HG02588 (cell line): ENCODE measurements at regions not wholly inside any gene's neighbourhood (a gene's known extent, or its start where the extent isn't known, plus 50 kb on each side); places are given as distances from the start of the nearest gene placed in this dataset.
"Not testable (repeated sequence)": the region's sequence is repeated elsewhere in the genome, so short reads cannot be mapped to it uniquely, and the experiment has no call there.

Experiments used
- ATAC-seq: cut with Tn5 transposase; IDR thresholded peaks from one replicate; pipeline ENCODE4 v1.9.1; 2021; ENCODE audit warnings: mild to moderate bottlenecking, moderate library complexity; ENCODE audit not compliant: unreplicated experiment

DNA sequence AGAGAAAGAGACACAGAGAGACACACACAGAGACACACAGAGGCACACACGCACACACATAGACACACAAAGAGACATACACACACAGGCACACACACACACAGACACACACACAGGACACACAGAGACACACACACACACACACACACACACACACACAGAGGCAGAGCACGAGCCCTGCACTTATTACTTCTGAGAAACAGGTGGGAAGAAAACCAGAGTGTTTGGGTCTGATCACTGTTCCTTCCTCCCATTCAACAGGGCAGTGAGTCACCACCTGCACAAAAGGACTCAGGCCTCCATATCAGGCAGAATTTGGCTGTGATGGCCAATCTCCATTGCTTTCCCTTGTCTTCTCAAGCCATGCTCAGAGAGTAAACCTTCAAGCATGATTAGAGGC, 285.0 kb downstream of the ANAPC1 start:
- not testable (repeated sequence) for ATAC-seq

DNA sequence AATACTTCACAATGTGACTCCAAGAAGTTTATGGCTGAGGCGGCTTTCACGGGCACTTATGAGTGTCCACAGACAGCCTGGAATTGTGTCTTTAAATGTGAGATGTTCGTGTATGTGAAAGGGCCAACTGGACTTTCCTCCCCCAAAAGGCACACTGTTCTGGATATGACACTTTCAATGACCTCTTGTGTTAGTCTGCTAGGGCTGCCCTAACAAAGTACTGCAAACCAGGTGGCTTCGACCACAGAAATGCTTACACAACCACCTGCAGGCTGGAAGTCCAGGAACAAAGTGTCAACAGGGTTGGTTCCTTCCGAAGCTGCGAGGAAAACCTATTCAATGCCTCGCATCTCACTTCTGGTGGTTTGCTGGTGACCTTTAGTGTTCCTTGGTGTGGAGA, 281.7 kb downstream of the ANAPC1 start:
- ATAC-seq = not testable (repeated sequence)

- not testable (repeated sequence) for ATAC-seq
Measured at GRCh38 chr2:111605798-111606197, 278.2 kb downstream of the ANAPC1 start.

DNA sequence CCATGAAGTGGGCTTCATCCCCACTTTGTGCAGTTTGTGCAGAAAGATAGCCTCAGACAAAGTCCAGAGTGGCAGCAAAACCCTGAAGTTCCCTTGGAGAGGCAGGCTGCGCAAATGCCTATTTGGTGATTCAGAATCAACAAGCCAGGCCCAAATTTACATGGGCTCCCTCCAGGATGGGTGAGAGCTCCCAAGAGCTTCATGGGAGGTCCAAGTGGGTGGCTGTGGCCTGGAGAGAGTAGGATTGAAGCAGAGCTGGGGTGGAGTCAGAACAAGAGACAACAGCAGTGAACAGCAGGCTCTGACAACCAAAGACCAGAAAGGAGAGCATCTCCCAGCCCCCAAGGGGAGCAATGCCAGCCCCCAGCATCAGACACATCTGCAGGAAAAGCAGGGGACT, 277.4 kb downstream of the ANAPC1 start:
- not testable (repeated sequence) for ATAC-seq

DNA sequence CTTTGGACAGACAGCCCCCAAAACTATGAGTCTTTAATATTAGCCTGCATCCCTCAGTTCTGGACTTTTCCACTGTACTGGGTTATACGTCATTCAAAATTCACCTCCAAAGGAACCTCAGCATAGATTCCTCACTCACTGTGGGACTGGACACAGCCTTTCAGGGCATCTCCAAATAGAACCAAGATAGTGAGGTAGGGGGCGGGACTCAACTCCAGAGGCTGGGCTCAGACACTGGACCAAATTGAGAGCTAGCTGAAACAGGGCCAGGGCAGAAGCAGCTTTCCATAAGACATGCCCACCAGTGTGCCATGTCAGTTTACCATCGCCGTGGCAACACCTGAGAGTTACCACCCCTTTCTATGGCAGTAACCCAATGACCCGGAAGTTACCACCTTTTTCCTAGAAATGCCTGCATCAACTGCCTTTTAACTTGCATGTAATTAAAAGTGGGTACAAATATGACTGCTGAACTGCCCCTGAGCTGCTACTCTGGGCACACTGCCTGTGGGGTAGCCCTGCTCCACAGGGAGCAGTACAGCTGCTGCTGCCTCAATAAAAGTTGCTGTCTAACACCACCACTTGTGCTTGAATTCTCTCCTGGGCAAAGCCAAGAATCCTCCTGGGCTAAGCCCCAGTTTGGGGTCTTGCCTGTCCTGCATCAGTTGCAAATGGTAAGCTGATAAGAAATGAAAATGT, 274.7 kb downstream of the ANAPC1 start:
- ATAC-seq = not testable (repeated sequence)

GRCh38 chr2:111610035-111610434, 274.0 kb downstream of the ANAPC1 start:
- not testable (repeated sequence) for ATAC-seq

DNA sequence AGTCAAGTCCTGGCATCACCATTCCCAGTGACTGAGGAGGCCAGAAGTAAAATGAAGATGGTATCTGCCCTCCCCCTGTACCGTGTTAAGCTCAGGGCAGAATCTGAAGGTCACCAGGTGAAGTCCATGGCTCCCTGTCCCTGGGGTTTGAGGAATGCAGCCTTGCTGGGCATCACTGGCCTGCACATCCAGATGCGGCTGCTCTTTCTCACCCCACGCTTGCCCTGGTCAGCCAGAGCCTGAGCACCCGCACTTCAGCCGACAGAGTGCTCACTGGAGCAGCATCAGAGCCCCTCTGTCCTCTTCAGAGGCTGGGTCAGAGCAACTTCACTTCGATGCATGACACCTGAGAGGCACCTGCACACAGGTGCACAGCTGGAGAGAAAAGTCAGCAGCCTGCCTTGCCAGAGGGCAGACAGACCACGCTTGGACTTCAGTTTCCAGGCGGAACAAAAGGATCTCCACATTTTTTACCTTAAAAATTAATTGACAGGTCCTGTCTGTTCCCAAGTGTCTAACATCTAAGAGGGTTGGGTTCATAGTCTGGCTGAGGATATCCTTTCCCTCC, 267.3 kb downstream of the ANAPC1 start:
- ATAC-seq = no peak

DNA sequence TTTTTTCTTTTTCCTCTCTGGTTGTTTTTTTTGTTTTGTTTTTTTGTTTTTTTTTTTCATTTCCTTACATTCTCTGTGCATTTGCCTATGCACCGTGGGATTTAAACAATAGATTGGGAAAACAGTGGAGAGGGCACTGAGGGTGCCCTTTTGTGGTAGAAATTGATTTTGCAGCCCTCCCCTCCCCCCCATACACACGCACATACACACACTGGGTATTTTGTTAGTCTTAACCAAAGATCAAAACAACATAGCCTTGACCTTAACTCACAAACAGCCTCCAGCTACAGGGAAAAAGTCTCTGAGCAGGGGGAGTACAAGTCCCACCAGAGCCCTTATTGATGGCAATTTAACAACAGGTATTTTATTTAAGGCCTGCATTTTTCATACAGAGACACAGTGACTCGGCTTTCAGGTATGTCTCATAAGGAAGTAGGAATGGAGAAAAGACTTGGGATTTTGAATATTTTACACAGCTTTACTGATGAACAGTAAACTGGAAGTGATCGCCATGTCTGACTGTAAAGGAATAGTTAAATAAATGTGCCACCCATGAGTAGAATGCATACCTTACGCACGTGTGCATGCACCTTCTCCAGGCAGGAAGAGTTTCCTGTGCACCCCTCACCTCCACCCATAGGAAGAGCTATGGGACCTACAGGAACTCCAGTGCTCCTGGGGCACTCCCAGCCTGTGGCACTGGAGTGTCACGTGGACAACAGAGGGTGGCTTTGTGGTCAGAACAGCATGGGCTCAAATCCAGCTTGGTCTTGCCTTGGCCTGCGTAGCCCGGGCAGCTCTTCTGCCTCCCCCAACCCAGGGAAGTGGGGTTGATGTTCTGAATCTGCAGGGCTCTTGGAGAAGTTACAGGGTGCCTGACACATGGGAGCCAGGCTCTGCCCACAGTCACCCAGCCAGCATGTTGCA, 266.4 kb downstream of the ANAPC1 start:
- ATAC-seq = no peak

- no peak for ATAC-seq
Measured at GRCh38 chr2:111618226-111618977, 265.6 kb downstream of the ANAPC1 start.

- no peak for ATAC-seq
Measured at GRCh38 chr2:111618978-111619902, 264.8 kb downstream of the ANAPC1 start.

DNA sequence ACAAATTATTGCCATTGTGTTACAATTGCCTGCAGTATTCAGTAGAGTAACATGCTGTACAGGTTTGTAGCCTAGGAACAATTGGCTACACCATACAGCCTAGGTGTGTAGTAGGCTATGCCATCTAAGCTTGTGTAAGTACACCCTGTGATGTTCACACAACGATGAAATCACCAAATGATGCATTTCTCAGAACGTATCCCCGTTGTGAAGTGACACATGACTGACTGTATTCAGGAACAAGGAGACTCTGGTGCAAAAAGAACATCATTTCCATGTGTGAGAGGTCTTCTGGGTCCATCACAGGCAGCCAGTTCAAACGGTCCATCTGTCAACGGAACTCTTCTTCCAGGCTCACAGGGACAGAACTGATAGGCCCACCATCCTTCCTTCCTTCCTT, 263.7 kb downstream of the ANAPC1 start:
- ATAC-seq = no peak

GRCh38 chr2:111622859-111623258, 261.1 kb downstream of the ANAPC1 start:
- no peak for ATAC-seq

GRCh38 chr2:111623380-111623779, 260.6 kb downstream of the ANAPC1 start:
- ATAC-seq = no peak

- no peak for ATAC-seq
Measured at GRCh38 chr2:111624411-111625156, 259.4 kb downstream of the ANAPC1 start.

DNA sequence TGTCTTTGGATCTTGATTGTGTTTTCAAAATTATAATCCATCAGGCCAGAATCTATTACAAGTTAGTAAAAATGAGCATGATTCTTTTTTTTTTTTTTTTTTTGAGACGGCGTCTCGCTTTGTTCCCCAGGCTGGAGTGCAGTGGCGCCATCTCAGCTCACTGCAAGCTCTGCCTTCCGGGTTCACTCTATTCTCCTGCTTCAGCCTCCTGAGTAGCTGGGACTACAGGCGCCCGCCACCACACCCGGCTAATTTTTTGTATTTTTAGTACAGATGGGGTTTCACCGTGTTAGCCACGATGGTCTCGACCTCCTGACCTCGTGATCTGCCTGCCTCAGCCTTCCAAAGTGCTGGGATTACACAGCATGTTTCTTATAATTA, 258.8 kb downstream of the ANAPC1 start:
- ATAC-seq = not testable (repeated sequence)

DNA sequence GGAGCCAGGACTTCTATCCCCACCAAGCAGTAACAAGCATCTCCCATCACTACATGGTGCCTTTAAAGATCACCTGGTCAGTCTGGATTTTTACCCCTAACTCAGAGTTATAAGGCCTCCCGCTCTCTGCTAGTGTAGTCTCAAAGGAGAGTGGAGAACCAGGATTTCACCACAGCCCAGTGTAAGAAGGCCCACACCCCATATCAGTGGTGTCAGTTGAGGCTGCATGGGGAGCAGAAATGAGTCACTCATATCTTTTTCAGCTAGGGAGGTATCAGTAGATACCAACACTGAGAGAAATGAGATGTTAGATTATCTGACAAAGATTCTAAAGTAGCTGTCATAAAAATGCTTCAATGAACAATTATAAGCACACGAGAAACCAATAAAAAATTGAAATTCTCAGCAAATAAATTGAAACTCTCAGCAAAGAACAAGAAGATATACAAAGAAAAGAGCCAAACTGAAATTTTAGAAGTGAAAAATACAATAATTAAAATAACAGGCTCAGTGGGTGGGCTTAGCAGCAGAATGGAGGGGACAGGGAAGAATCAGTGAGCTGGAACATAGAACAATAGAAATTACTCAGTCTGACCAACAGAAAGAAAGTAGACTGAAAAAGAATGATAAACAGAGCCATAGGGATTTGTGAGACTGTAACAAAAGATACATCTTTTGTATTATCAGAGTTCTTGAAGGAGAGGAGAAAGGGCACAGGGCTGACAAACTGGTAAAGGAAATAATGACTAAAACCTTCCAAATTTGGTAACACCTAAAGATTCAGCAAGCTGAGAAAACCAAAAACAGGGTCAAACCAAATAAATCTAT, 257.7 kb downstream of the ANAPC1 start:
- ATAC-seq = no peak

- ATAC-seq = no peak
Measured at GRCh38 chr2:111626865-111627163, 257.2 kb downstream of the ANAPC1 start.

- ATAC-seq = no peak
Measured at GRCh38 chr2:111627256-111627655, 256.7 kb downstream of the ANAPC1 start.

GRCh38 chr2:111628221-111628620, 255.8 kb downstream of the ANAPC1 start:
- ATAC-seq = no peak
